GM21528 (cell line): ENCODE measurements at regions not wholly inside any gene's neighbourhood (a gene's known extent, or its start where the extent isn't known, plus 50 kb on each side); places are given as distances from the start of the nearest gene placed in this dataset.
"Not testable (repeated sequence)": the region's sequence is repeated elsewhere in the genome, so short reads cannot be mapped to it uniquely, and the experiment has no call there.

Experiments
- ATAC-seq: cut with Tn5 transposase; IDR thresholded peaks from one replicate; pipeline ENCODE4 v1.9.1; 2021; ENCODE audit warnings: mild to moderate bottlenecking, moderate library complexity; ENCODE audit not compliant: unreplicated experiment, low FRiP score

DNA sequence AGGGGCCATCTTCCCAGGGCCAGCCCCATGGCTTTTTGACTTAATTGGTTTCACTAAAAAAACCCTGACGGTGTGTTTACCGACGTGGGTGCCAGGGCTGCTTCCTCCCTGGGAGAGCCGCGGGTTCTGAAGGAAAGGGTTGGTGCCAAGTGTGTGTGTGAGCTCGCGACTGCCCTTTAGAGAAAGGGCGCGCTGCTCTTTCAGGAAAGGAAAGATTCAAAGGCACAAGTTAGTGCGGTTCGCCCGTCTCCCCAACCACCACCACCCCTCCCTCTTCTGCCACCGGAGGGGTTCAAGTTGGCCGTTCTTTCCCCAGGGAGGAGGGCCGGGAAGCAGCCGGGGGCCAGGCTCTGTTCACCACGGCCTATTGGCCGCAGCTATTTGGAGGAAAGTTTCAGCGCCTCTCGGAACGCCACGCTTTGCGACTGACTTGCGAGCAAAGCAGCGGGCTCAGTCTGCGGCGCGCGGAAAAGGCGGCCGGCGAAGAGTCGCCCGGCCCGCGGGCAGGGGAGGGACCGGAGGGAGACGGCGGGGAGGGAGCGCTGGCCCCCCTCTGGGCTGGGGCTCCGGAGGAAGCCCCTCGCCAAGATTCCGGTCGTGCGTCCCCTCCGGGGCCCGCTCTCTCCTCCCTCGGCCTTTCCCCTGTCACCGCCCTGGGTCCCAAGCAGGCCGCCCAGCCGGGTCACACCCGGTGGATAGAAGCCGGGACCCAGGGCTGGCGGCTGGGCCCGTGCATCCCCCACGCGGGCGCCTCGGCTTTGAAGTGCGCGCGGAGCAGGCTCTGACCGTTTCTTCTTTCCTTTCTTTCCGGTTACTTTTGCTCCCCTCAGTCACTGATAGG lies 165.9 kb upstream of the PPP1R3A start:
- ATAC-seq = peak; percentile 30

DNA sequence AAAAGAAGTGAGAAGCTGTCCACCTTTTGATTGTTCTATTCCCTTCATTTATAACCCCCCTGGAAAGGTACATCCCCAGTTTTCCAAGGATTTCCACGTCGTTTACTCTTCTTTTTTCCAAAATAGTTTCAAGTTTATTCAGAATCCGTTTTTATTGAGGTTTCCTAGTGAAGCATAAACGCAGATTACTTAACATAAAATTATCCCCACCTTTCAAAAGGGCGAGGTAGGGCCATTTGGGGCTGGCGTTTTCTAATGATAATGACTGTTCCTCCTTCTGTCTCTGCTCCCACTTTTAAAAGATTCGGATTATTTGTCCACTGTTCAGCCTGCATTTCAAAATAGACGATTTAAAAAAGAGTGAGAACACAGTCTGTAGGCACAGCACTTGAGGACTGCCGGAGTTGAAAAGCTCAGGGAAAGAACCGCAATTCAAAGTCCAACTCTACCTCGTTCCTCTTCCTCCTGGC lies 165.2 kb upstream of the PPP1R3A start:
- no peak for ATAC-seq

DNA sequence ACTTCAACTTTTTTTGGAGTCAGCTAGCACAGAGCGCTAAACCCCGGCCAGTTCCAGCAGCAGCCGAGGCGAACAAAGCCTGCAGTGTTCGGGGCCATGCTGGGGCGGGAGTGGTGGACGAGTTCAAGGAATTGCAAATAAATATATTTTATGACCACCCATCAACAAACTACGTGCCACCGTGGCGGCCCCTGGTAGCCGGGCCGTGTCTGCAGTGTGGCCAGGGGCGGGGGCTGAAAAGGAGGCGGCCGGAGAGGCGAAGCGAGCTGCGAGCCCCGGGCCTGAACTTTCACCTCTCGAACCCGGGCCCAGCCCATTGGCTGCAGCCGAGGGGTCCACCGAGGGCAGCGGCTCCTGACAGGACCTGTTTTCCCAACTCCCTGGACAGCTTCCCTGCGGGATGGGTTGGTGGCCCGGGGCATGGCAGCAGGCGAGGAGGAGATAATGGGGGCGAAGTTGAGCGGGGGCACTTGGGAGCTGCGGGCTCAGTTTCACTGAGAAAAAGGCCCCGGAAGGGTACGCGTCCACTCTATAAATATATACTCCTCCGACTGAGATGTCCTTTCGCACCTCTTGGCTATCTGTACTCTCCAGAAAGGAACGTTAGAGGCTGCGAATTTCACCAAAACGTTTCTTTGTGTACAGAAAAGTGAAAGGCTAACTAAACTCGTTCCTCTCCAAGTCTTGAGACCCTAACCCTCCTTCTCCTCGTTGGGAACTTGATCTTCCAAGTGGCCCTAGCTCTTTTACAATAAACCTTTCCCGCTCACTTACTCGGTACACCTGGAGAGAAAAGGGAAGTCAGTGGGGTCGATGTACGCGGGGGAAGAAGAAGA lies 164.6 kb upstream of the PPP1R3A start:
- ATAC-seq = no peak

- ATAC-seq = no peak
Measured at GRCh38 chr7:114082642-114083165, 163.9 kb upstream of the PPP1R3A start.

DNA sequence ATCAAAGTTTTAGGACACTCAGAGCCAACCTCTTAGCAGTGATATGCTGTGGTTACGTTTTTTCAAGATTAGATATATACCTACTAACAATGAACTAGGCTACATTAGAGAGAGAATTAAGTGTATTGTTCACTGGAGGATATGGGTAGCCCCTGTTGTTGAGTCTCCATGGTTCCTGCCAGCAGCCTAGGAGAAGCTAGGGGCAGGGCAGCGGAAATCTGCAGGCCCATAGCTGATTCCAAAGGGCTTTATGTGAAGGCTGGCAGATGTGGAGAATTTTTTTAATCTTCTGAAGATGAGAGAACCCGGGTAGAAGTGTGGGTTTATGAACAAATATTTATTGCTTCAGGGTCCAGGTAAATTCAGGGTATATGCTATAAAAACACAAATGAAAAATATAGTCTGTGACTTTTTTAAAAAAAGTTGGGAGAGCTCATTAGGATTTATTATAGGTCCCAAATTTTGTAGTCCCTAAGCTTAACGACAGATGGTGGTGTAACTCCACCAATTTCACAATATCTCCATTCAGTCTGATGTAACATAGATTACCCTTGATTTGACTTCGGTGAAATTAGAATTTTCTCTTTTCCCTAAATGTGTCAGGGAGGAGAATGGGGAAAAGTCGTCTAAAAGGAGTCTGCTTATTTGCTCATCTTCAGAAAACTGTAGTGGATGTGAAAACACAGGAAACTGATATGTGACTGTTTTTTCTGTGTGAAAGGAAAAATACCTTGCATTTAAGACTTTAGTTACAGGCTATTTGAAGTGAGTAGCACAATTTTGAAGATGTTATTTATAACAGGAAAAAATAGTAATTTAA lies 163.0 kb upstream of the PPP1R3A start:
- ATAC-seq = no peak

GRCh38 chr7:114077158-114077524 lies 158.3 kb upstream of the PPP1R3A start:
- not testable (repeated sequence) for ATAC-seq

GRCh38 chr7:114076392-114077157 lies 157.8 kb upstream of the PPP1R3A start:
- not testable (repeated sequence) for ATAC-seq

DNA sequence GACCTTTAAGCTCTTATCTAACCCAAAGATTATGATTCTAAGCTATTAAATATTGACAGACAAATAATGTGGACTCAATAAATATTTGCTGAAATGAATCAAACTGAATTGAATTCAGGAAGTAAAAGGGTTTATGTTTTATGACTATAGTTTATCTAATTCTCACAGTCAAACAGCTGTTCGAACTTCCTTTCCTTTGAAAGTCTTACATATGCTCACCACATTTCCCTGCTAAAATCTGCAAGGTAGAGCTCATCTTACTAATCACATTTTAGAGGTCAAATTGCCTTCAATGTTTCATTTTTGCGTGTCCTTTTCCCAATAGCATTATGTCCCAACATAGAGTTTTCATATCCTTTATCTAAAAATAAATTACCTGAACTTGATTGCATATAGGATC lies 154.9 kb upstream of the PPP1R3A start:
- ATAC-seq = no peak

- ATAC-seq = no peak
Measured at GRCh38 chr7:114070246-114070645, 151.4 kb upstream of the PPP1R3A start.

GRCh38 chr7:114062810-114063209 lies 144.0 kb upstream of the PPP1R3A start:
- ATAC-seq = no peak

DNA sequence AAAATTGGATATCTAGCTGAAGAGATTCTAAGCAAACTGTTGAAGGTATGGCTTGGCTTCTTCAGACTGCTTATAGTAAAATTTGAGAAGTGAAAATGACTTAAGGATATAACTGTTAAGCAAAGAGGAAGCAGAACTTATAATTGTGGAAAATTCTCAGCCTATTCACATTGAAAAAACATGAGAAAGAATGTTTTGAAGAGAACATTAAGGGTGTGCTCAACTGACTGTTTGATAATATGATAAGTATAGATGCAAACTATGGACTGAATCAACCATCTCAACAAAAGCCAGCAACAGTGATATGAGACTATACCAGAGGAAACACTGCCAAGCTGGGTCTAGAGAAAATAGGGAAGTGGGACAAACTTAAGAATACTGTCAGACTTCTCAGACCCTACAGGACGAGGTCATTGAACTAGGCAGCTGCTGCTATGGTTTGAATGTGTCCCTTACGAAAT lies 133.1 kb upstream of the PPP1R3A start:
- peak; percentile 91 for ATAC-seq

GRCh38 chr7:114050571-114050970 lies 131.8 kb upstream of the PPP1R3A start:
- ATAC-seq = no peak

GRCh38 chr7:114048386-114049235 lies 129.8 kb upstream of the PPP1R3A start:
- ATAC-seq = no peak

DNA sequence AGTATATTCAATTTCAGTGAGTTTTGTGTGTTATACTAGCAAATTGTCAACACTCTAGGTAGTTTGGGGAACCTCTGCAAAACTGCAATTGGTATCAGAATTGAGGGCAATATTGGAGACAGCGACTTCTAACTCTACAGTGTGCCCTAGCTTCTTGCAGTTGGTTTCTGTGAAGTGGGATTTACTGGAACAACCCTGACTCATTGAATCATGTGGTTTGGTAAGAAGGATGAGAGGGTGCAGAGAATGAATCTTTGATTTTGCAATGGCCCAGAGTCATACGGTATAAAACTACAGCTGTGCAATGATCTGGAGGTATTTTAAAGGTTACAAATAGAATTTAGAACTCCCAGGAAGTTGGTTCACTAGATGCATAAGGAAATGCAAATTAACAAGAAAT lies 129.1 kb upstream of the PPP1R3A start:
- no peak for ATAC-seq

DNA sequence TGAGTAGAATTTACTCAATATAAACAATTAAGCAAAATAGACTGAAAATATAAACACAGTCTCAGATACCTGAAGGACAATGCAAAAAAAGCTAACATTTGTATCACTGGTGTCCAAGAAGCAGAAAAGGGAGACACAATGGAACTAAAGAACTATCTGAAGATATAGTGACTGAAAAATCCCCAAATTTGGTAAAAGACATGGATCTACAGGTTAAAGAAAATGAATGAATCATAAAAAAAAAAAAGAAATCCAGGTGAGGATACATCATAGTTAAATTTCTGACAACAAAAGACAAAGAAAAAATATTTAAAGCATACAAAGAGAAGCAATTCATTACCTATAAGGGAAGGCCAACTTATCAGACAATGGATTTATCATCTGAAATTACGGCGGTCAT lies 114.7 kb upstream of the PPP1R3A start:
- ATAC-seq = no peak

GRCh38 chr7:114026486-114027089 lies 107.8 kb upstream of the PPP1R3A start:
- peak; percentile 70 for ATAC-seq

GRCh38 chr7:114021135-114021534 lies 102.3 kb upstream of the PPP1R3A start:
- no peak for ATAC-seq

- ATAC-seq = no peak
Measured at GRCh38 chr7:114008696-114009095, 89.9 kb upstream of the PPP1R3A start.
